Kidney capillary endothelial cell (primary cell): ENCODE measurements at regions not wholly inside any gene's neighbourhood (a gene's known extent, or its start where the extent isn't known, plus 50 kb on each side); places are given as distances from the start of the nearest gene placed in this dataset.
"Not testable (repeated sequence)": the region's sequence is repeated elsewhere in the genome, so short reads cannot be mapped to it uniquely, and the experiment has no call there.

Experiments
- DNase-seq: peaks from one replicate; pipeline ENCODE4 v3.0.0-alpha.2; 2018; ENCODE audit warnings: low spot score

GRCh38 chr13:86253497-86253896, 454.3 kb upstream of the SLITRK6 start:
- DNase-seq = not testable (repeated sequence)

DNA sequence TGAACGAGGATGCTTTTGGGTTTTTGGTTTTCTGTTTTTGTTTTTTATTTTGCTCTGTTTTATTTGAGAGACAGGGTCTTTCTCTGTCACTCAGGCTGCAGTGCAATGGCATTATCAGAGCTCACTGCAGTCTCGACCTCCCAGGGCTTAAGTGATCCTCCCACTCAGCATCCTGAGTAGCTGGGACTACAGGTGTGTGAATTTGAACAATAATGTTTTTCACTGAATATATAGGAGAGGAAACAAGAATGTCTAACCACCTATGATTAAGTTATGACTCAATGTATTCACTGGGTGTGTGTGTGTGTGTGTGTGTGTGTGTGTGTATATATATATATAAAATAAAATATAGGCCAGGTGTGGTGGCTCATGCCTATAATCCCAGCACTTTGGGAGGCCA, 456.6 kb upstream of the SLITRK6 start:
- not testable (repeated sequence) for DNase-seq

- no peak for DNase-seq
Measured at GRCh38 chr13:86269511-86269910, 470.3 kb upstream of the SLITRK6 start.

DNA sequence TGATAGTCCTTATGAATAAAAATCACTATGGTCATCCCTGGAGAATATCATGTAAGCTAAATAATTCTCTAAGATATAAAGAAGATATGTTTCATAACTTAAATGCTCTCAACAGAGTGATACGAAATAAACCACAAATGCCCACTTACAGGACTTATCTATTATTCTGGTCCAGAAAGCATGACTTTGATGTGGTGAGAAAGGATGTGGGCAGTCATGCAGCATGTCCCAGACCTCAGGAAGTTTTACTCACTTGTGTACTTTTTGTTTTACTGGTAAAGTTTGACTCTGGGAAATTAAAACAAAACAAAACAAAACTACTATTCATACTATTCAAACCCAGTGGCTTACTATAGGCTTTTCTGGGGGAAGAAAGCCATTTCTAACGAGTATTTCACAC, 483.2 kb upstream of the SLITRK6 start:
- DNase-seq = no peak

DNA sequence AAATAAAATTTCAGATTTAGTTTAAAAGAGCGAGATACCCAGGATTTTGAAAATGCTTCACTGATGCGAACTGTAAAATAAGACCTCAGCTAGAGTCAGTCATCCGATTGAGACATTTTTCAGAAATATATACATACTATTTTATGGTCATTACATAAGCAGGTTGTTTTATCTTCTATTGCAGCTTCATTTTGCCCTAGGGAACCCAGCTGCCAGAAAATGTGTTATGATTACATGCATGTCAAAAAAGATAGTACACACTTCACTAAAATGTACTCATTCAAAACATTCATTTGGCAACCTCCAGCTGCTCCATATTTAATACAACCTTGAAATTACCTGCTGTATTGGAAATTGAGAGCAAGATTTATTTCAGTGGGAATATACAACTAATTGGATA, 483.8 kb upstream of the SLITRK6 start:
- DNase-seq = no peak

GRCh38 chr13:86298725-86299124, 499.5 kb upstream of the SLITRK6 start:
- DNase-seq = no peak

DNA sequence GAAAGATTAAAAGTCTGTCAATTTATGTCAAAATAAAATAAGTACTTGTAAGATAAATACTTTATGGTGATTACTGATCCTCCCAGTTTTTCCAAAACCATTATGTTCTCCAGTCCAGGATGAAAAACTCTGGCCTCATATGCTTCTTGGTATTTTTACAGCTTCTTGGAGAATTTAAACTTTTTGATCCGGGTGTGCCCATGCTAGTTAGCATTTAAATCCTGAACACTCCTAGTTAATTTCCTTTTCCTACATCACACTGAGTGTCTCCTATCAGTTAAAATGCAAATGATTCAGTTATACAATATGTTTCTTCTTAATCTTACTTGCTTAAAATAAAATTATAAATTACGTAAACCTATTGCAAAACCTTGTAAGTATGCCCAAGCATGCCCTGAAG, 499.9 kb upstream of the SLITRK6 start:
- no peak for DNase-seq

- DNase-seq = no peak
Measured at GRCh38 chr13:86309881-86310280, 510.7 kb upstream of the SLITRK6 start.

GRCh38 chr13:86313421-86313820, 514.2 kb upstream of the SLITRK6 start:
- DNase-seq = no peak

DNA sequence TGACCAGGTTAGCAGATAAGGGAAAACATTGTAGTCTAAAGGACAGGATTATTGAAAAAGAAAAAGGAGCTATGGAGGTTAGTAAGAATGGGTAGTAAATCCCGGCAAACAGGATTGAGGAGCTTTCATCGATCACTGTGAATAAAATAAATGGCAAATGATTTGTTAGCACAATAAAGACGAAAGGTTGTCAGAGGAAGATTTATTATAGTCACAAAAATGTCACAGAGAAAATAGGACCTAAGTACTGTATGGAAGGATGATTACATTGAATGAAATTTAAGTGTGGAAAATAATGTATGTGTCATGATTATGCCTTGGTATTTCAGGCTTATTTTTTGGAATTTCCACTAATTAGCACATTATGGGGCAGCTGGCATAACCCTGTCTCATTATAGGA, 519.2 kb upstream of the SLITRK6 start:
- no peak for DNase-seq

DNA sequence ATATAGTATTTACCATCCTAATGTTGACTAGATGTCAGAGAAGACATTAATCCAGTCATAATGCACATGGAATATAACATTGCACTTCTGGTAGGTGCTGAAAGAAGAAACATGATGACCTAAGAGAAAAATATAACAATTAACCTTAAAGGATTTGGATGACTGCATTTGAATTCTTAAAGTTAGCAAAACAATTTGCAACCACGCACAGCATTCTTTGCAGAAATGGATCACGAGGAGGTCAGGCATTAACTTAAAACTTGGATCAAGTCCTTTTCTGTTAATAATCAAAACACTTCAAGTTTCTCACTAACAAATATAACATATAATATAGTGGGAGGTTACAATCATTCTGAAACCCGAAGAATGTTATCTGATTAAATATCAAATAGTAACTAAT, 525.0 kb upstream of the SLITRK6 start:
- no peak for DNase-seq

- DNase-seq = no peak
Measured at GRCh38 chr13:86355301-86355700, 556.1 kb upstream of the SLITRK6 start.

- no peak for DNase-seq
Measured at GRCh38 chr13:86357106-86357505, 557.9 kb upstream of the SLITRK6 start.

DNA sequence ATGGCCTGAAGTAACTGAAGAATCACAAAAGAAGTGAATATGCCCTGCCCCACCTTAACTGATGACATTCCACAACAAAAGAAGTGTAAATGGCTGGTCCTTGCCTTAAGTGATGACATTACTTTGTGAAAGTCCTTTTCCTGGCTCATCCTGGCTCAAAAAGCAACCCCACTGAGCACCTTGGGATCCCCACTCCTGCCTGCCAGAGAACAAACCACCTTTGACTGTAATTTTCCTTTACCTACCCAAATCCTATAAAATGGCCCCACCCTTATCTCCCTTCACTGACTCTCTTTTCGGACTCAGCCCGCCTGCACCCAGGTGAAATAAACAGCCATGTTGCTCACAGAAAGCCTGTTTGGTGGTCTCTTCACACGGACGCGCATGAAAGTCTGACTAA, 564.5 kb upstream of the SLITRK6 start:
- DNase-seq = not testable (repeated sequence)

- DNase-seq = no peak
Measured at GRCh38 chr13:86368924-86369323, 569.7 kb upstream of the SLITRK6 start.

- no peak for DNase-seq
Measured at GRCh38 chr13:86377451-86377850, 578.2 kb upstream of the SLITRK6 start.

DNA sequence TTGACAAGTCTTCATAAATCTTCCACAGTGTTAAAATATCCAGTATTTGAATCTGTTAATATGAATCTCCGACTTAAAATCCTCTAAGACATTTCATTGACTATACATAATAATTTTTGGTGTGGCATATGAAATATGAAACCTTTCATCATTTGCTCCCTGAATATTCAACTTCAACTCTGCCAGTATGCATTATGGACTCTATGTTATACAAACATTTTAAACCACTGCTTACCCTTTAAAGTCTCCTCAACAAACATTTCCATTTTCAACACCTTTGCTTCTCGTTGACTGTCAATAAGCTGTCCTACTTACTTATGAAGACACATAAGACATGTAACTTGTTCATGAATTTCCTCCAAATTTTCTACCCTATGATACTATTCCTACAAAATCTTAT, 579.4 kb upstream of the SLITRK6 start:
- no peak for DNase-seq

- no peak for DNase-seq
Measured at GRCh38 chr13:86383151-86383550, 583.9 kb upstream of the SLITRK6 start.

DNA sequence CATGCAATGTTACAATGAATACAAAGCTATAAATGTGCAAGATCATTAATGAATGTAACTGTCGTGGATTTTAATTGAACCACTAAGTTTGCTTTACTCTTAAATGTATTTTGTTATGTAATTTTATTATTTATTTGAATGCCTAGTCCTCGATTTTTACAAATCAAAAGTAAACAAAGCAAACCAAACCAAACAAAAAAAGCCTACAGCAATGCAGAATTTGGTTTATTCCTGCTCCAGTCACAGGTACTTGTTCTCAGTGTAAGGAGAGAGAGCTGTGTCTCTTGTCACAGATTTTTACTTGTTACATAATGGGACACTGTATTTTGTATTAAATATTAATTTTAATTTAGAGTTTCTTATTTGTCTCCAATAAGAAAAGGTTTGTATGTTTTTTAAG, 584.3 kb upstream of the SLITRK6 start:
- no peak for DNase-seq

DNA sequence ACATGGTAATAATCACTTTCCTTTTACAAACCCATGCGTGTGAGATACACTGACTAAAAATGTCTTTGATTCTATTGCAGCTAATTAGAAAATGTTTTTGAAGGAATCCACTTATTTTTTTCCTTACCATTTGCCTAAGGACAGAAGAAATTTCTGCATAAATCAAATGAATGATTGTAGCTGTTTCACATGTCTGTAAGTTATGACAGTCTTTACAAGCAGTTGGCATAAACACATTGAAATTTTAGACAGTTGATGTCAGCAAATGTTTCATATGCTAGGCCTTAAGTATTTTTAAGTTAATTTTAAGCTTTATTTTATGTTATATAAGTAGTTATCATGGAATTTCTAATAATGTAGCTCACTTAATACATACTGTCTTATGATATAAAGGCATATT, 598.4 kb upstream of the SLITRK6 start:
- DNase-seq = no peak

DNA sequence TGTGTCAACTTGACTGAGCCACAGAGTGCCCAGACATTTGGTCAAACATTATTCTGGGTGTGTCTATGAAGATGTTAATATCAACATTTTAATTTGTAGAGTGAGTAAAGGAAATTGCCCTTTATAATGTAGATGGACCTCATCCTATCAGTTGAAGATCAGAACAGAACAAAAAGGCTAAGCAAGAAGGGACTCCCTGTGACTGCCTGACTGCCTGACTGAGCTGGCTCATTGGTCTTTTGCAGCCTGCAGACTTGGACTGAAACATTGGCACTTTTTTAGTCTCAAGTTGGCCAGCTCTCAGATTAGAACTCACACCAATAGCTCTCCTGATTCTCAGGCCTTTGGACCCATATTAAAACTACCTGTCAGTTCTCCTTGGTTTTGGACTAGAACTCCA, 600.4 kb upstream of the SLITRK6 start:
- DNase-seq = no peak

DNA sequence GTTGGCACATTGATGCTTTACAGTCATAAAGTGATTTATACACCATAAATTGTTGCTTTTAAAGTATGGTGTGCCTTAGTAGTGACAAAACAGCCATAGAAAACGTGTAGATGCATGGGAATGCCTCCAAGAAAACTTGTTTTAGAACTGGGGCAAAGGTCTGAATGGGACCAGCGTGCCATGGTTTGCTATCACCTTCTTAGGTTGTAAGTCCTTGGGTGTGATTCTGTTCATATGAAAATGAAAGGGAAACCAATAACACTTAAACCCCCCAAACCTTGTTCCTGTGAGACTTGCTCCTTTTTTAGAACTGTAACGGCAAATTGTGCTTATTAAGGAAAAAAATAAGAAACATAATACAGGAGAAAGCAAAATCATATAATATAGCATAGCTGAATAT, 603.3 kb upstream of the SLITRK6 start:
- DNase-seq = no peak

DNA sequence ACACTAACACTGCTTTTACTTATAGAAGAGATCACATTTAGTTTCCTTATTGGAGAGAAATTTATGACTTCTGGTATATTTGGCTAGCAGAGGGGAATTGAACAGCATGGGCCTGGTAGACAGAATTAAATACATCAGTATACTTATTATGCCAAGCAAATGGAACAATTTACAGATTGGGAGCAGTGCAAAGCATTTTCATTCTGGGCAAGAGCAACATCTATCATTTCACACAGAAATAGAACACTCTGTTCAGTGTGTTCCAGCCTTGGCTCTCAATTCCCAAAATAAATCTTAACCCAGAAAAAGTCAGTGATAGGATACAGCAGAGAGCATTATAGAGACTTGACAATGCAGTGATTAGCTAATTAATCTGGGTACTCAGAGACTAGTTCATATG, 604.0 kb upstream of the SLITRK6 start:
- no peak for DNase-seq

DNA sequence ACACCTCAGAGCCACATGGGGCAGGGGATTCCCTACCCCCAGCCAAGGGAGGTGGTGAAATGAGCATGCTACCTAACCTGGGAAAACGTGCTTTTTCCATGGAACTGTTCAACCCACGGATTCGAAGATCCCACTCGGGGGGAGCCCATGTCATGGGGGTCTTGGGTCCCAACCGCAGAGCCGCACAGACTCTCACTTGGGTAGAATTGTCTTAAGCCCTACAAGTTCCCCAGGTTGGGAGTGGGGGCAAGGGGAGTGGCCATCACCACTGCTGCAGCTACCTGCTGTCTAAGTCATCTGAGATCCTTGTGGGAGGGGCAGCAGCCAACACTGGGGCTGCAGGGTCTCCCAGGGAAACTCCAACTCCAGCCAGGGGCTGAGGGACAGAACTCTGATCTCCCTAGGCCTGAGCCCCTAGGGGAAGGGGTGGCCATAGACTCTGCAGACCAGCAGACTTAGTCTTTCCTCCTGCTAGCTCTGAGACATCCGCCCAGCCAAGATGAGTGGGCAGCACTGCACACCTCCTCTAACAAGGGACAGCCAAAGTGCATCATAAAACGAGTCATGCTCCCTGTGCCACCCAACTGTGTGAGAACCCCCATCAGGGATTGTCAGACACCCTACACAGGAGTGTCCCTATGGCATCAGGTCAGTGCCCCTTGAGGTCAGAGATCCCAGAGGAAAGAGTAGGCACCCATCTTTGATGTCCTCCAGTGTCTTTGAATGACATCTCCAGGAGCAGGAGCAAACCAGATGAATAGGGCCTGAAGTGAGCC, 610.4 kb upstream of the SLITRK6 start:
- DNase-seq = no peak
